IMR-90 (cell line): ENCODE measurements at regions not wholly inside any gene's neighbourhood (a gene's known extent, or its start where the extent isn't known, plus 50 kb on each side); places are given as distances from the start of the nearest gene placed in this dataset.

Source experiments
- ATAC-seq: fragments of 200-7000 bp; cut with Tn5 transposase; 2 replicates; pipeline ENCODE4 v1.9.1; 2020; ENCODE audit warnings: low read depth, mild to moderate bottlenecking, moderate library complexity
- BruUV-seq: library from RNA; stranded (reverse); fragments of 400-500 nt; replicated peaks from 2 replicates; lab custom pipeline; 2021; lab: Mats Ljungman, UMichigan
- CTCF ChIA-PET: fragments of 300-600 bp; formaldehyde crosslinking; extraction: SDS; loops from one replicate; lab custom pipeline; 2021; ENCODE audit warnings: antibody characterized with exemption; lab: Yijun Ruan, JAX
- POLR2A ChIA-PET: fragments of 300-600 bp; sonication (Branson Sonifier 250); formaldehyde crosslinking; loops from one replicate; lab custom pipeline; 2022; ENCODE audit warnings: antibody characterized with exemption; ENCODE audit not compliant: unreplicated experiment; lab: Charles Lee
- DNase-seq: peaks from one replicate; pipeline ENCODE4 v3.0.0; 2013
- H2AFZ ChIP-seq: replicated peaks from 2 replicates; pipeline ENCODE3; 2013; ENCODE audit warnings: low read length, mild to moderate bottlenecking; ENCODE audit not compliant: poor library complexity
- H2AK5ac ChIP-seq: 2 replicates; pipeline ENCODE4 v1.6.1; 2013; ENCODE audit warnings: low read depth, low read length, inconsistent platforms
- H2AK9ac ChIP-seq: replicated peaks from 2 replicates; pipeline ENCODE3; 2013; ENCODE audit warnings: mild to moderate bottlenecking, low read depth, low read length, moderate library complexity; ENCODE audit not compliant: poor library complexity
- H2BK120ac ChIP-seq: 2 replicates; pipeline ENCODE4 v1.6.1; 2013; ENCODE audit warnings: low read depth, low read length, inconsistent platforms
- H2BK15ac ChIP-seq: 3 replicates; pipeline ENCODE4 v1.6.1; 2013; ENCODE audit warnings: low read depth, low read length, inconsistent platforms
- H2BK20ac ChIP-seq: 2 replicates; pipeline ENCODE4 v1.6.1; 2013; ENCODE audit warnings: low read depth, mild to moderate bottlenecking, inconsistent platforms, low read length, moderate library complexity
- H2BK5ac ChIP-seq: 2 replicates; pipeline ENCODE4 v1.6.1; 2013; ENCODE audit warnings: mild to moderate bottlenecking, low read depth, low read length, inconsistent platforms; ENCODE audit not compliant: poor library complexity, severe bottlenecking
- H3K14ac ChIP-seq: replicated peaks from 2 replicates; pipeline ENCODE4 v1.6.1; 2013; ENCODE audit warnings: low read depth, low read length, inconsistent platforms
- H3K18ac ChIP-seq: 2 replicates; pipeline ENCODE4 v1.6.1; 2013; ENCODE audit warnings: low read depth, low read length, control low read depth
- H3K23ac ChIP-seq: 2 replicates; pipeline ENCODE4 v1.6.1; 2013; ENCODE audit warnings: low read depth, low read length, inconsistent platforms
- H3K27ac ChIP-seq: 2 replicates; pipeline ENCODE4 v1.5.1; 2013; ENCODE audit warnings: mild to moderate bottlenecking, control low read depth, low read length; ENCODE audit not compliant: insufficient read depth
- H3K27me3 ChIP-seq: 2 replicates; pipeline ENCODE4 v1.6.1; 2013; ENCODE audit warnings: low read length; ENCODE audit not compliant: control insufficient read depth, insufficient read depth
- H3K36me3 ChIP-seq: 2 replicates; pipeline ENCODE4 v1.6.1; 2013; ENCODE audit warnings: low read length, mixed read lengths; ENCODE audit not compliant: control insufficient read depth, insufficient read depth
- H3K4ac ChIP-seq: 2 replicates; pipeline ENCODE4 v1.6.1; 2013; ENCODE audit warnings: low read depth, low read length, inconsistent platforms
- H3K4me1 ChIP-seq: 2 replicates; pipeline ENCODE4 v1.6.1; 2013; ENCODE audit warnings: low read length, mixed read lengths; ENCODE audit not compliant: control insufficient read depth, insufficient read depth
- H3K4me2 ChIP-seq: 2 replicates; pipeline ENCODE4 v1.6.1; 2013; ENCODE audit warnings: low read depth, mild to moderate bottlenecking, control low read depth, low read length, moderate library complexity
- H3K4me3 ChIP-seq: 2 replicates; pipeline ENCODE4 v1.5.1; 2013; ENCODE audit warnings: low read depth, mild to moderate bottlenecking, control low read depth, low read length, moderate library complexity; ENCODE audit not compliant: insufficient read depth
- H3K56ac ChIP-seq: 2 replicates; pipeline ENCODE4 v1.6.1; 2013; ENCODE audit warnings: low read length, inconsistent platforms; ENCODE audit not compliant: insufficient read depth; ENCODE audit errors: extremely low read depth
- H3K79me1 ChIP-seq, 2 experiments: 2 replicates each; pipeline ENCODE4 v1.6.1; 2013; ENCODE audit warnings: low read length in 2 of 2, inconsistent platforms in 1 of 2, low read depth in 1 of 2
- H3K9ac ChIP-seq: 2 replicates; pipeline ENCODE4 v1.6.1; 2013; ENCODE audit warnings: low read depth, low read length, control low read depth
- H3K9me1 ChIP-seq: 2 replicates; pipeline ENCODE4 v1.6.1; 2013; ENCODE audit warnings: low read length, inconsistent platforms; ENCODE audit not compliant: insufficient read depth
- H3K9me3 ChIP-seq: 2 replicates; pipeline ENCODE4 v1.6.1; 2013; ENCODE audit warnings: low read length; ENCODE audit not compliant: control insufficient read depth, insufficient read depth
- H4K20me1 ChIP-seq: 2 replicates; pipeline ENCODE4 v1.6.1; 2013; ENCODE audit warnings: low read length, inconsistent platforms; ENCODE audit not compliant: insufficient read depth
- H4K5ac ChIP-seq: 2 replicates; pipeline ENCODE4 v1.6.1; 2013; ENCODE audit warnings: mild to moderate bottlenecking, low read depth, low read length, control low read depth
- H4K8ac ChIP-seq, 2 experiments: 2 replicates each; pipeline ENCODE4 v1.6.1; 2013; ENCODE audit warnings: low read depth in 2 of 2, low read length in 2 of 2, control low read depth in 1 of 2, inconsistent platforms in 1 of 2
- H4K91ac ChIP-seq: 2 replicates; pipeline ENCODE4 v1.6.1; 2013; ENCODE audit warnings: low read depth, low read length, inconsistent platforms; ENCODE audit not compliant: insufficient read depth
- BHLHE40 ChIP-seq: fragments of 150-350 bp; IDR thresholded peaks from 2 replicates; pipeline ENCODE4 v1.6.1; 2016; ENCODE audit warnings: mild to moderate bottlenecking, low read depth, low read length
- CHD1 ChIP-seq: IDR thresholded peaks from 2 replicates; pipeline ENCODE4 v1.6.1; 2012; ENCODE audit warnings: low read depth, low read length, improper control_type of control experiment
- FOS ChIP-seq: fragments of 150-350 bp; IDR thresholded peaks from 2 replicates; pipeline ENCODE4 v1.6.1; 2016; ENCODE audit warnings: low read depth, low read length
- RFX5 ChIP-seq: IDR thresholded peaks from 2 replicates; pipeline ENCODE4 v1.8.0; 2012; ENCODE audit warnings: low read depth, mild to moderate bottlenecking, low read length, moderate library complexity
- dilution Hi-C: fragments of 300-500 bp; cut with HindIII; formaldehyde crosslinking; loops from one replicate; pipeline ENCODE4 v1.14.3; 2018; ENCODE audit warnings: low sequenced_read_pairs; ENCODE audit not compliant: unreplicated experiment
- in situ Hi-C: fragments of 300-500 bp; cut with MboI; formaldehyde crosslinking; loops from 3 replicates; pipeline ENCODE4 v1.14.3; 2019; ENCODE audit warnings: low sequenced_read_pairs, inconsistent platforms, mixed read lengths
- intact Hi-C: fragments of 100-400 bp; cut with micrococcal nuclease; formaldehyde crosslinking; loops from 2 replicates; pipeline ENCODE4 v1.10.0; 2022
- TF ChIP-seq, protein P1 (sequence below): conservative IDR thresholded peaks from 2 replicates; pipeline ENCODE4 v1.5.1; 2012; ENCODE audit warnings: mild to moderate bottlenecking, low read depth, low read length, improper control_type of control experiment
- TF ChIP-seq, protein P2 (sequence below): fragments of 150-350 bp; IDR thresholded peaks from 2 replicates; pipeline ENCODE4 v1.6.1; 2017; ENCODE audit warnings: mild to moderate bottlenecking, antibody characterized with exemption, low read length, low read depth

DNA sequence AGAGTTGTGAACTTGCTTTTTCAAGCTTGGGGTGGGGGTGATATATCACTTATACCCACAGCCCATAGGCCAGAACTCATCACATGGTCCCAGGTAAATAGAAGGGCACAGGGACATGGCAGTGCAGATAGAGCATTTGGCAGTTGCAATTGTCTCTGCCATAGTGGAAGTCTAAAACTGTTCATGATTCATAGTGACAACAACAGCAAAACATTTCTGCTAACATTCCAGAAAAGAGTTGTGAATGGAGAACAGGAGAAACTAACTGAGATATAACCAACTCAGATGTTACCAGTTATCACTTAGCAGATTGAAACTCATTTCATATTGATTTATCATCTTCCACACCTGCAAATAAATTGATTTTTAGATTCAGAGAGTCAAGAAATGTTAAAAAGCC lies 278.6 kb upstream of the KYNU start:
- in situ Hi-C loops, result no loop called here
- no peak overlapping the region for H2AK9ac ChIP-seq

More for the DNA sequence above, 278.6 kb upstream of the KYNU start:
- Histone ChIP-seq H3K4me2 (no peak overlapping the region), H3K4ac (peak overlapping the region; percentile 41), H4K5ac (no peak overlapping the region; the same call in 1 of the 2 replicates), H4K91ac (peak overlapping the region; percentile 20; the same call in 1 of the 2 replicates), H3K27ac (no peak overlapping the region; the same call in 1 of the 2 replicates), H3K14ac (peak overlapping the region; percentile 29; the same call in 1 of the 2 replicates), H2AK5ac (peak overlapping the region; percentile 35; the same call in 1 of the 2 replicates), H4K20me1 (no peaks in the 10 kb centered on the region), H3K9me3 (no peaks in the 10 kb centered on the region; the same call in 1 of the 2 replicates), H3K23ac (0 out of 2 replicates have a peak overlapping the region, but pooled peaks have one; percentile 0), H3K36me3 (no peaks in the 10 kb centered on the region), H3K56ac (no peak overlapping the region), H3K4me3 (no peak overlapping the region), H3K79me1 (no peaks in the 10 kb centered on the region), H4K8ac (no peak overlapping the region), H3K4me1 (peaks cover 2% of the 10 kb centered on the region; the same call in 1 of the 2 replicates), H2BK120ac (peak overlapping the region; percentile 82), H3K9me1 (0 out of 2 replicates have a peak, but pooled peaks cover 5% of the 10 kb centered on the region), H3K18ac (no peak overlapping the region; the same call in 1 of the 2 replicates), H2BK15ac (no peak overlapping the region), H2AFZ (no peak overlapping the region), H2BK5ac (peak overlapping the region; percentile 63), H3K27me3 (no peaks in the 10 kb centered on the region), H3K9ac (no peak overlapping the region), H2BK20ac (peak overlapping the region; percentile 43)
- ChIA-PET CTCF (no interaction called here), POLR2A (no interaction called here)
- ATAC-seq (0 out of 2 replicates have a peak, but pooled peaks have one; percentile 22), DNase-seq (peak; percentile 6)
- no TSS peak for BruUV-seq
- dilution Hi-C loops, result no loop called here
- intact Hi-C loops, result no loop called here
- TF ChIP-seq CHD1 (no peak), BHLHE40 (no peak), RFX5 (no peak), FOS (no peak)
- TF ChIP-seq, protein P1, sequence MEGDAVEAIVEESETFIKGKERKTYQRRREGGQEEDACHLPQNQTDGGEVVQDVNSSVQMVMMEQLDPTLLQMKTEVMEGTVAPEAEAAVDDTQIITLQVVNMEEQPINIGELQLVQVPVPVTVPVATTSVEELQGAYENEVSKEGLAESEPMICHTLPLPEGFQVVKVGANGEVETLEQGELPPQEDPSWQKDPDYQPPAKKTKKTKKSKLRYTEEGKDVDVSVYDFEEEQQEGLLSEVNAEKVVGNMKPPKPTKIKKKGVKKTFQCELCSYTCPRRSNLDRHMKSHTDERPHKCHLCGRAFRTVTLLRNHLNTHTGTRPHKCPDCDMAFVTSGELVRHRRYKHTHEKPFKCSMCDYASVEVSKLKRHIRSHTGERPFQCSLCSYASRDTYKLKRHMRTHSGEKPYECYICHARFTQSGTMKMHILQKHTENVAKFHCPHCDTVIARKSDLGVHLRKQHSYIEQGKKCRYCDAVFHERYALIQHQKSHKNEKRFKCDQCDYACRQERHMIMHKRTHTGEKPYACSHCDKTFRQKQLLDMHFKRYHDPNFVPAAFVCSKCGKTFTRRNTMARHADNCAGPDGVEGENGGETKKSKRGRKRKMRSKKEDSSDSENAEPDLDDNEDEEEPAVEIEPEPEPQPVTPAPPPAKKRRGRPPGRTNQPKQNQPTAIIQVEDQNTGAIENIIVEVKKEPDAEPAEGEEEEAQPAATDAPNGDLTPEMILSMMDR, result no peak
- TF ChIP-seq, protein P2, sequence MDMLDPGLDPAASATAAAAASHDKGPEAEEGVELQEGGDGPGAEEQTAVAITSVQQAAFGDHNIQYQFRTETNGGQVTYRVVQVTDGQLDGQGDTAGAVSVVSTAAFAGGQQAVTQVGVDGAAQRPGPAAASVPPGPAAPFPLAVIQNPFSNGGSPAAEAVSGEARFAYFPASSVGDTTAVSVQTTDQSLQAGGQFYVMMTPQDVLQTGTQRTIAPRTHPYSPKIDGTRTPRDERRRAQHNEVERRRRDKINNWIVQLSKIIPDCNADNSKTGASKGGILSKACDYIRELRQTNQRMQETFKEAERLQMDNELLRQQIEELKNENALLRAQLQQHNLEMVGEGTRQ, result no peak
